NCI-H1694 treated with DMSO at 0.1 percent for 48 hours (cell line): ENCODE measurements at regions not wholly inside any gene's neighbourhood (a gene's known extent, or its start where the extent isn't known, plus 50 kb on each side); places are given as distances from the start of the nearest gene placed in this dataset.
"Not testable (repeated sequence)": the region's sequence is repeated elsewhere in the genome, so short reads cannot be mapped to it uniquely, and the experiment has no call there.

Source experiments
- DNase-seq: peaks from one replicate; lab custom pipeline; 2025; lab: John Stamatoyannopoulos, UW

DNA sequence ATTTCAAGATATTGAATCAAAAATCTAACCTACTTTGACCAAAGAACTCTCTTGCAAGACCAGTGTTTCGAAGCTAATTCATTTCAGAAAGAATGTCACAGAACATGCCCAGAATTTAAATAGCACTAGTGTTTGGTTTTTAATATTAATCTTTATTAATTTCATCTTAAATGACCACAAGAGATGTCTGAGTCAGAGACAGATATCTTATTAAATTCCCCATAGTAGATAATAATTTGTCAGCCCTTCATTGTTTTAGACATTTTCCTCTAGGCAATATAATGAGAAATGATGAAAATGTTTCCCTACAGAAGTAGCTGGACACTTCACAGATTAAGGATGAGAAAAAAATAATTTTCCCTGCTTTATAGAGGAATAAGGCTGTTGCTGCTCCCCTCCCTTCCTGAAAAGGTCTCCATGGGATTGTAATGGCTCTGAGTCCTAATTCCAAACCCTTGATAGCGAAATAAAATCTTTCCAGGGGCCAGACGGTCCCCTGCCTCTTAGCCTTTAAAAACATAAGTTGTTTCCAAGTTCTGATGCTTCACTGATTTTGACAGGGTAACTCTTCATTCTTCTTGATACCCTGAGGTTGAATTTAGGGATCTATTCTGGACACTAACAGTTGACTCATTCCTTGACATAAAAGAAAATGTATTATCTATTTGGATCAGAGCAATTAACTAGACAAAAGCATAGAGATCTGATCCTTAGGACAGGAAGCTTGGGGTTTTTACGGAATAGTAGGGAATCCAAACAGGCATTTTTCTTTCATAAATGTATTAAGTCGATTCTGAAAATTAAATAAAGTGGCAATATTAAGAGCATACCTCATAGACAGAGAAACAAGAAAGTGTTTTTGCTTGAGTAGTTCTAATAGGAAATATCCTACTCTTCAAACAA, 820.8 kb downstream of the BRINP3 start:
- no peak for DNase-seq

DNA sequence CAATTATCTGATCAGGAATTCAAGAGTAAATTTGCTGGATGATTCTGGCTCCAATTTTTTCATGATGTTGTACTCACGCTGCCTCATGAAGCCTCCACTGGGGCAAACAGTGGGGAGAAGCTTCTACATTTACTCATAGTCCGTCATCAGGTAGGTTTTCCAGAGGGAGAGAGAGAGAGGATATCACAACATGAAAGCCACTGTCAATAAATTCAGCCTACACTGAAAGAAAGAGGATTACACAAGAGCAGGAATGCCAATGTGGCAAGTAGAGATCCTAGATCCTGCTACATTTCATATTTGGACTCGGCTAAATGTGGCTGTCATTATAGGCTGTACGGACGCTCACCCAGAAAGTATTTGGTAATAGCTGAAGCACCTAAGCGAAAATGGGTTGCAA, 819.9 kb downstream of the BRINP3 start:
- DNase-seq = no peak

DNA sequence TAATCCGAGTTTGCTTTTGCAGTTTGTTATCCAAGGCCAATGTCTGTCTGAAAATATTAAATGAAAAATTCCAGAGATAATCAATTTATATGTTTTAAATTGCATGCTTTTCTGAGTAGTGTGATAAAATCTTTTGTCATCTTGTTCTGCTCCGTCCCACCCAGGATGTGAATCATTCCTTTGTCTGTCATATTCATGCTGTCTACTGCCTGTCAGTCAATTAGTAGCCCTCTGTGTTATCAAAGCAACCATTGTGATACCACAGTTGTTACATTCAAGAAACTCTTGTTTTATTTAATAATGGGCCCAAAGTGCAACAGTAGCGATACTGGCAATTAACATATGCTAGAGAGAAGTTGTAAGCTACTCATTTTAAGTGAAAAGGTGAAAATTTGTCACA, 819.3 kb downstream of the BRINP3 start:
- DNase-seq = no peak

DNA sequence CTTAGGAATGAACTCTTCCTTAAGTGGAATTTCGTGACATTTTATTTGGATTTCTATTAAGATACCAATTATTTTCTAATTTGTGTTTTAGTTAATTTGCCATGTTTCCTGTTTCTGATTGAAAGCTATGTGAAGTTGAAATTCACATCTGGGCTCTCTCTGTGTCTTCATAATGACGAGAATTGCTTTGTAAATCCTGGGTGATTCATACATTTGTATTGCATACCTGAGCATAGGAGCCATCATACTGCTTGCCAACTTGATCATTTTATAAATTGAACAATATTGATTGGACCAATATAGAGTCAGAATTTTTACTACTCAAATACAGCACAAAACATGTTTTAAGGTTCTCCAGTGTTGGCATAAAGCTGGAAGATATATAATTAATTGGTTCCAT, 817.9 kb downstream of the BRINP3 start:
- DNase-seq = no peak

DNA sequence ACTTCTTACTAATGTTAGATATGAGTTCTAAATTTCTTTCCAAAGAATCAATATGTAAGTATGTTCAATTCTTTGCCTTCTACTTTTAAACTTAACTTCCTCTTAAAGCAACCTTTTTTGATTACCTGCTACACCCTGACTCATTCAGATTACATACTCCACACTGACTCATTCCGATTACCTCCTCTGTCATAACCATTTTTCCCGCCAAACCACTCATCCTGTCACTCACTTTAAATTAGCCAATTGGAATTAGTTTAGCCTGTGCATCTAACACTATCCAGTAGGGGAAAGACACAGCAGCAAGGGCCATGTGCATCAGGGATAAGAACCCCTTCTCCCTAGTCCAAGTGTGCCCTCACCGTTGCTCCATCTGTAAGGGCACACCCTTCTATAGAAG, 815.5 kb downstream of the BRINP3 start:
- no peak for DNase-seq

DNA sequence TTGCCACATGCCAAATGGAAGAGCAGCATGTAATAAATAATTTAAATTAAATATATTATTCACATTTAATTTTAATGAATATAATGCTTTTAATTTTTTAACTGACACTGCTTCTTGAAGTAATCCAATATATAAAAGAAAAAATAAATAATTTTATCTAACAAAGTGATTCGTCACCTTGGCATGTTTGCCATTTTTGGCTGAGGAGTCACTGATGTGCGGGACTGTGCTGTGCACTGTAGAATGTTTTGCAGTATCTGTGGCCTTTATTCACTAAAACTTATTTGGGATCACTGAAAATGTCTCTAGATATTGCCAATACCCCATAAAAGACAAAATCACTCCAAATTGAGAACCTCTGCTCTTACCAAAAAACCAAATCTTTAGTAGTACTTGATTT, 807.8 kb downstream of the BRINP3 start:
- DNase-seq = no peak

DNA sequence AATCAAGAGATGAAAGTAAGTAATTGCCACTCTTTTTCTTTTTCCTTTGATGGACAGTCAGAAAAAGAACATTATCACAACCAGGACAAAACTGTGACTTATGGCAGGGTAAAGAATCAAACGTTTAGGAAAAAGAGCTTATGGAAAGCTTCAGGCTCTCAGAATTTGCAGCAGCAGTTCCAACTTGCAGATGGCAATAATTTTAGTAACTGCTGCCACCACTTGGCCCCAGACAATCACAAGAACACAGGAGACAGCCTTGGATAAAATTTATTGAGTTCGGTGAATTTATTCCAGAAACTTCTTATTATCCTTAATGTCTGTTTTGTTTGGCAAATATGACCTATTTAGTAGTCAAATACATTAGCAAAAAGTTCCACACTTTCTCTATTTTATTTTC, 804.4 kb downstream of the BRINP3 start:
- DNase-seq = no peak

DNA sequence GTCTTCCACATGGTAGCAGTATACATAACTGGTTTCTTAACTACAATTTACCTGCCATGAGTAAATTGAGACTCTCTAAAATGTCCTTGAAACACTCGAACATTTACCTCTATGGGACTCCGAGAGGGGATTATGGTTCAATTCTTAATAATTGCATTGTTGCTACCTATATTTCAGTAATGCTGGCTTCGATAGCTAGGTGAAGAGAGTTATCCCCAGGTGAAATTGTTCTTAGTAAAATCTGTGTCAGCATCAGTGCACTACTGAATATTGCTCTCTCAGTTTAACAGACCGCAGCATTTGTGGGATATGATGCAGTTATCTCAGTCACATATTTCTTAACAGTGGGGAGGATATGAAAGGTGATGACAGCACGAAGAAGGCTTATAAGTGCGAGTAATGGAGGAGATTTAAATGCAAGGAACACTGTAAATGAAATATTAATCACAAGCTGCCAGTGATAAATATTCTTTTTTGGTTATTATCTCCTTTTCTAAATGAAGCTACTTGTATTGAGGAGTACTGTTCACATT, 801.9 kb downstream of the BRINP3 start:
- no peak for DNase-seq

DNA sequence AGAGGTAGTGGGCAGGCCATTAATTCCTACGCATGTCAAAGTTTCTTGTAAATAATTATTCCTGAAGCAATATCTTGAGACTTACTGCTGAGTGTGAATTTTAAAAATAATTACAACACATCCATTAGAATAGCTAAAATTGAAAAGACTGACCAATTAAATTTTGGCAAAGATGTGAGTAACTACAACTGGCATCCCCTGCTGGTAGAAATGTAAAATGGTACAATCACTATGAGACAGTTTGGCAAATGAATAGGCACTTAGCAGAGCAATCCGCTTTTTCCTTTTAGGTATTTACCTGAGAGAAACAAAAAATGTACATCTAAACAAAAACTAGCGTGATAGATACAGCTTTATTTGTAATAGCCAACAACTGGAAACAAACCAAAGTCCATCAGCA, 798.9 kb downstream of the BRINP3 start:
- no peak for DNase-seq

DNA sequence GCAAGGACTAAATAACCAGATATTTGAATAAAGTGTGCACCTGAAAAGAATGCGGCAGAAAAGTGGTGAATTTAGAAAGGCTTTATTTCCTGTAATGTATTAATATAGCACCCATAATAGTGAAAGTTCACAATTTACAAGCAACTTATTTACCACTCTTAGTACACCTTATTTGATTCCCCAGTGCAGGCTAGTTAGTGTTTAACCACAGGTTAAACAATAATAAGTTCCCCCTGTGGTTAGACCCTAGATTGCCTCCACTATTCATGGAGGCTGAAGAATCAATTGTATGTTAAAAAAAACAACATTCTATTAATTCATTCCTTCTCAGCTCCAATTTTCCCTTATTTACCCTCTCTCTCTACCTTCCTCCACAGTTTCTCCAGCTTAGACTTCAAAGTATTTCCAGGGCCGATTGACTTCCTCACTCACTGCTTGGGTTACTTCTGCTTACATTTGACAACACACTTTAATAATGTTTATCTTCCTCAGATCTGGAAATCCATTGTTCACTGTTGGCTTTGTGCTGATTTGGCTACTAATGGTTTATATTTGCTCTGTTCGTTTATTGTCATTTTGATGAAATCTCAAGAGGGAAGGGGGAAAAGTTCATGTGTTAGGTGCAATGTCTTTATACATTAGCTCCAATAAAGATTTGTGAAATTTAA, 796.3 kb downstream of the BRINP3 start:
- no peak for DNase-seq

DNA sequence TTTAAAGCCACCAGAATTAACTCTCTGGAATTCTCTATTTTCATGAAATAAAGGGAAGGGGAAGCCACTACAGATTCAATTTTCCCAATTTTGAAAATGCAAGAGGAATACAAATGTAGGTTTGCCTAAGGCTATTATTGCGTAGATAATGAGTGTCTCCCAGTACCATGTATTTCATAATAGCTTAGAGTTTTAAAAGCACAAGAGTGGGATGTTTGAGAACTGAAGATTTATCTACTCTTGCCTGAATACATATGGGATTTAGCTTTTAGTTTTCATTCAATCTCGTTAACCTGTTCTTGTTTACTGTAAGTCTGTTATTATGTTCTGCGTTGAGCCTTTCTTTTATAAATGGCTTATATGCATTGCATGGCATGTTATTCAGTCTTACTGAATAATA, 795.1 kb downstream of the BRINP3 start:
- DNase-seq = no peak

DNA sequence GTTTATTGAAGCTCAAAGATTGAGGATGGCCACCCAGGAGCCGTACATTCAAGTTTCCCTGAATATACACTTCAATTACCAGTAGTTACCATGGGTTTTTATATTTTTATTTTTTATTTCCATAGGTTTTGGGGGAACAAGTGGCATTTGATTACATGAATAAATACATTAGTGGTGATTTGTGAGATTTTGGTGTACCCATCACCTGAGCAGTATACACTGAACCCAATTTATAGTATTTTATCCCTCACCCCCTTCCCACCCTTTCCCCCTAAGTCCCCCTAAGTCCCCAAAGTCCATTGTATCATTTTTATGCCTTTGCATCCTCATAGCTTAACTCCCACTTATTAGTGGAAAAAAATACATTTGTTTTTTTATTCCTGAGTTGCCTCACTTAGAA, 791.4 kb downstream of the BRINP3 start:
- DNase-seq = no peak

DNA sequence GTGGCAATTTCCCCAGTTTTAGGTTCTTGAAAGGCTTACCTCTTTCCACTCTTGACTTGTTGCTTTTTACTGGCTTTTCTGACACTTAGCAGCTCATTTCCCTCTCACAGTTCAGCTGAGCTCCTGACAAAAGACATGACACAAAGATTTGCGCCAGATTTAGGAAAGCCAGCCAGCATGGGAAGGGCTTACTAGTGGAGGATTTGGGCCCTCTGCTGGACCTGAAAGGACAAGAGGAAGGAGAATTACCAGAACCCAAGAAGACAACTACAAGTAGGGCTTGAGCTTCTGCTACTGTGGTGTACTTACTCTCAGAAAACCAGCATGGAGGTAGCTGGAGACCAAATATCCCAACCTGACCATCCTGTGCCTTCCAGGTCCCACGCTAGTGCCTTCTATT, 784.5 kb downstream of the BRINP3 start:
- DNase-seq = no peak

DNA sequence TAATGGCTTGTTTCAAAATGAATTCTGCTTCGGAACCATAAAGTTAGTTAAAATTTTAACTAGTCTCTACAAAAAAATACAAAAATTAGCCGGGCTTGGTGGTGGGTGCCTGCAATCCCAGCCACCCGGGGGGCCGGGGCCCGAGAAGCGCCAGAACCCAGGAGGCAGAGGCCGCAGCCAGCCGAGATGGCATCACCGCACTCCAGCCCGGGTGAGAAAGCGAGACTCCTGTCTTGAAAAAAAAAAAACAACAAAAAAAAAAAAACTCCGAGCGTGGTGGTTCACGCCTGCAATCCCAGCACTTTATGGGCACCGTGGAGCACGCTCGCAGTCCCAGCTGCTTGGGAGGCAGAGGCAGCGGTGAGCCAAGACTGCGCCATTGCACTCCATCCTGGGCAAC, 781.4 kb downstream of the BRINP3 start:
- no peak for DNase-seq

DNA sequence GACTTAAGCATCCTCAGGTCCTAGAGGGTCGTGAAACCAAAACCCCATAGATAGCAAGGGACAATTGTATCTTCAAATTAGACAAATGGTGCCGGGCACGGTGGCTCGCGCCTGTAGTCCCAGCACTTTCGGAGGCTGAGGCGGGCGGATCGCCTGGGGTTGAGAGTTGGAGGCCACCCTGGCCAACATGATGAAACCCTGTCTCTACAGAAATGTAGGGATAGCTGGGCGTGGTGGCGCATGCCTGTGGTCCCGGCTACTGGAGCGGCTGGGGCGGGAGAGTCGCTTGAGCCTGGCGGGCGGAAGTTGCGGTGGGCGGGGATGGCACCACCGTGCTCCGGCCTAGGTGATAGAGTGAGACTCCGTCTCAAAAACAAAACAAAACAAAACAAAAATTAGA, 780.6 kb downstream of the BRINP3 start:
- DNase-seq = no peak

DNA sequence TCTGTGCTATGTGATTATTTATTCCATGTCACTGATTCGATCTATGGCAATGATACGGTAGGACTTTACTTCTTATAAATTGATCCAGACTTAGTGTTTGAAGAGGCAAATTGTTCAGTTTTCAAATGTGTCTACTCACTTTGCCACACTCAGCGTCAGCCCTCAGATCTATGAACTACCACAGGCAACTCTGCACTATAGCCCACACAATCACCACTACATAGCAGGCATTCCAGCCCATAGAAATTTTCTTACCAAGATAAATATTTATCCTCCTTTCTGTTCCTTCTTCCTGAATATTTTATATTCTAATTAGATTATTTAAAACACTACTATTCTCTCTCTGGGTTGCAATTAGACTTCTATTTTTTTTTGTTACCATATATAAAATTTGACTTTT, 776.1 kb downstream of the BRINP3 start:
- no peak for DNase-seq

DNA sequence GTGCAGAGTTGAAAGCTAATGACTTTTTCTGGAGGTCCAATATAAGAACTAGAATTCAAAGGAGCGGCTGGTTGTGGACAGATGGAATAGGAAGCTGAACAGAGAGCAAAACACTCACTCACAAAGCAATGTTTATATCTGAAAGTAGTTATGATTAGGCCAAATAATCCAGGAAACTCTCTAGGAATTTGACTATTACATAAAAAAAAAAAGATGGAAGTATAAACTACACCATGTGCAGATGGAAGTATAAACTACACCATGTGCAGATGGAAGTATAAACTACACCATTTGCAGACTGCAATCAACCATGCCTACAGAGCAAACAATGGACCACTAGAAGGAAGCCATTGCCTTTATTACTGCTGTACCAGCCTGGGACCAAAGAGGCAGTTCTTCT, 771.1 kb downstream of the BRINP3 start:
- no peak for DNase-seq

DNA sequence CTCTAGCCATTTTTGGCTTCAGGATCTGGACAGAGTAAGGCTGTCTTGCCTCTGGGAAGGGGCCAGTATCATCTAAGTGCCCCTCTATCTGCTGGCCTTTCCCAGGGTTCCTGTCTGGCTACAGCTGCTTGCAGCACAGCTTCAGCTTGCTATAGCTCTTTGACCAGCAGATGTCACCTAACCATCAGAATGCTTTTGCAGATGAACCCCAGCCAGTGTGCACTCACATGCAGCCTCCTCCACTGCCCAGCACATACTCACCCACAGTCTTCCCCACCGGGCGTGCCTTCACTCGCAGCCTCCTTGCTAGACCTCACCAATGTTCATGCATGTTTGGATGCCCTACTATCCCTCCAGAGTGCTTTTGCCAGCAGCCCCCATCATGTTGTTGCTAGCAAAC, 769.0 kb downstream of the BRINP3 start:
- no peak for DNase-seq

DNA sequence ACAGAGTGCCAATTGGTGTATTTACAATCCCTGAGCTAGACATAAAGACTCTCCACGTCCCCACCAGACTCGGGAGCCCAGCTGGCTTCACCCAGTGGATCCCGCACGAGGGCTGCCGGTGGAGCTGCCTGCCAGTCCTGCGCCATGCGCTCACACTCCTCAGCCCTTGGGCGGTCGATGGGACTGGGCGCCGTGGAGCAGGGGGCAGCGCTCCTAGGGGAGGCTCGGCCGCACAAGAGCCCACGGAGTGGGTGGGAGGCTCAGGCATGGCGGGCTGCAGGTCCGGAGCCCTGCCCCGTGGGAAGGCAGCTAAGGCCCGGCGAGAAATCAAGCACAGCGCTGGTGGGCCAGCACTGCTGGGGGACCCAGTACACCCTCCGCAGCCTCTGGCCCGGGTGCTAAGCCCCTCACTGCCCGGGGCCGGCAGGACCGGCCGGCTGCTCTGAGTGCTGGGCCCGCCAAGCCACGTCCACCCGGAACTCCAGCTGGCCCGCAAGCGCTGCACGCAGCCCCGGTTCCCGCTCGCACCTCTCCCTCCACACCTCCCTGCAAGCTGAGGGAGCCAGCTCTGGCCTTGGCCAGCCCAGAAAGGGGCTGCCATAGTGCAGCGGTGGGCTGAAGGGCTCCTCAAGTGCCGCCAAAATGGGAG, 759.4 kb downstream of the BRINP3 start:
- DNase-seq = not testable (repeated sequence)

DNA sequence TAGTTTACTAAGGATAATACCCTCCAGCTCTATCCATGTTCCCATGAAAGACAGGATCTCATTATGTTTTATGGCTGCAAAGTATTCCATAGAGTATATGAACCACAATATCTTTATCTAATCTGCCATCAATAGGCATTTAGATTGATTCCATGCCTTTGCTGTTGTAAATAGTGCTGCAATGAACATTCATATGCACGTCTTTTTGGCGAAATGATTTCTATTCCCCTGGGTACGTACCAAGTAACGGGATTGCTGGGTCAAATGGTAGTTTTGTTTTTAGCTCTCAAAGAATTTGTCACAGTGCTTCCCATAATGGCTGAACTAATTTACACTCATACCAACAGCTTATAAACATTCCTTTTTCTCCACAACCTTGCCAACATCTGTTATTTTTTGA, 750.9 kb downstream of the BRINP3 start:
- no peak for DNase-seq

DNA sequence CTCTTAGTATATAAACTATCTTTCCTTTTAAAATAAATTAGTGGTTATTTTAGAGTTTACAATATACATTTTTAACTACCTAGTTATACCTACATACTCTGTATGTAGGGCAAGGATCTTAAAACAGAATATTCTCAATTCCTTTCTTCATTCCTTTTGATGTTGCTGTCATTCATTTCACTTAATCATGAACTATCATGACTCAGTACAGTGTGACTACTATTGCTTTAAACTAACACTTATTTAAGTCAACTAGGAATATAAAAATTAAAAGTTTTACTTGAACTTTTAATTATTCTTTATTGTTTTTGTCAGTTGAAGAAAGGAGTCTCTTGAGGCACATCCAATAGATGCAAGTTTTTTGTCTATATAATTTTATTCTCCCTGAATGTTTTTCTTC, 726.4 kb downstream of the BRINP3 start:
- no peak for DNase-seq

DNA sequence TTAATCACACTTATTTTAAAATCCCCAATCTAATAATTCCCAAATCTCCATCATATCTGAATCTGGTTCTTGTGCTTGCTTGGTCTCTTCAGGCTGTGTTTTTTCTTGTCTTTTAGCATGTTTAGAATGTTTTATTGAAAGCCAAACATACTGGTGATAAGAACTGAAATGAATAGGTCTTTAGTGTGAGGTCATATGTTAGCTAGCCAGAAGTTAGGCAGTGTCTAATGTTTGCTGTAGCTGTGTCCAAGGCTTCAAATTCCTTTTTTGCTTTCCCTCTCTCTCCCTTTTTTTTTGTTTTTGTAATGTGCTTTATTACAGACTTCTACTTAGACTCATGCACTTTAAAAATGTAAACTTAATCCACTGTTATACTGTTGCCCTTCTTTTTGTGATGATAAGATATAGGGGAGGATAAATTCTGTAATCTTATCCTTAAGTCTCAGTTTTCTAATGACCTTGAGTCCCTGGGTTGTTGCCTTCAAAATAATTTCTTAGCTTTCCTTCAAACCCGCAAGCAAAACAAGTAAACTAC, 725.1 kb downstream of the BRINP3 start:
- no peak for DNase-seq

DNA sequence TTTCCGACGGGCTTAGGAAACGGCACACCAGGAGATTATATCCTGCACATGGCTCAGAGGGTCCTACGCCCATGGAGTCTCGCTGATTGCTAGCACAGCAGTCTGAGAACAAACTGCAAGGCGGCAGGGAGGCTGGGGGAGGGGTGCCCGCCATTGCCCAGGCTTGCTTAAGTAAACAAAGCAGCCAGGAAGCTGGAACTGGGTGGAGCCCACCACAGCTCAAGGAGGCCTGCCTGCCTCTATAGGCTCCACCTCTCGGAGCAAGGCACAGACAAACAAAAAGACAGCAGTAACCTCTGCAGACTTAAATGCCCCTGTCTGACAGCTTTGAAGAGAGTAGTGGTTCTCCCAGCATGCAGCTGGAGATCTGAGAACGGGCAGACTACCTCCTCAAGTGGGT, 722.6 kb downstream of the BRINP3 start:
- not testable (repeated sequence) for DNase-seq
